Medulla oblongata (tissue), 1 donor: ENCODE measurements at regions not wholly inside any gene's neighbourhood (a gene's known extent, or its start where the extent isn't known, plus 50 kb on each side); places are given as distances from the start of the nearest gene placed in this dataset.

Experiments
- DNase-seq: peaks from one replicate; pipeline ENCODE4 v3.0.0-alpha.2; 2015; ENCODE audit errors: extremely low spot score

DNA sequence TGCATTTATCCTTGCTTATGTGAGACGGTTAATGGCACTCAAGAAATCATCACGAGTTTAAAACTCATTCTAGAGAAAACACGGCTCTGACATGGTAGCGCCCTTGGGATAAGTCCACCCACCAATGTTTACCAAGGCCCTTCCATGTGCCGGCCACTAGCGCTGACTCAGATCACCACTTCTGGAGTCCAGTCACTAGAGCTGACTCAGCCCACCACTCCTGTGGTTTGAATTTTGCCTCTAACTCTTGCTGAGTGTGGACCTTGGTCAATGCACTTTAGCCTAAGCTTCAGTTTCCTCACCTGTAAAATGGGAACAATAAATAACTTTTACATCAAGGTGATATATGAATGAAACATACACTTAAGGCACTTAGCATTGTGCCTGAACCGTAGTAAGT, 358.4 kb upstream of the PROK2 start:
- no peak for DNase-seq

DNA sequence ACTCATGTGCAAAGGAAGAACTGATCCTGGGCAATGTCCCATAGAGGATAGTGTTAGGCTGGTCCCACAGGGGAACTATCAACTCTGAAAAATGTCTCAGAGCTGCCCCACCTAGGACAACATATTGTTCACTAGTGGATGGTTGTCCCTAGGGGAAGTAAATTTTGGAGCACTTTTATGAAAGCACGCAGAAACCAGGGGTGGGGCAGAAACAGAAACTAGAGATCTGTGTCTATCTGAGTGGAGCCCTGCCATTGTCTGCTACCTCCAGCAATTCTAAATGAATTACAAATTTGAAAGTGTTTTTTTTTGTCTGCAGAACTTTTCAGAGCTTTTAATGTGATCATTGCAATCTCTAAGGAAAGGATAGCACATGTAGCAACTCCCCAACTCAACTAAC, 357.1 kb upstream of the PROK2 start:
- DNase-seq, result no peak

DNA sequence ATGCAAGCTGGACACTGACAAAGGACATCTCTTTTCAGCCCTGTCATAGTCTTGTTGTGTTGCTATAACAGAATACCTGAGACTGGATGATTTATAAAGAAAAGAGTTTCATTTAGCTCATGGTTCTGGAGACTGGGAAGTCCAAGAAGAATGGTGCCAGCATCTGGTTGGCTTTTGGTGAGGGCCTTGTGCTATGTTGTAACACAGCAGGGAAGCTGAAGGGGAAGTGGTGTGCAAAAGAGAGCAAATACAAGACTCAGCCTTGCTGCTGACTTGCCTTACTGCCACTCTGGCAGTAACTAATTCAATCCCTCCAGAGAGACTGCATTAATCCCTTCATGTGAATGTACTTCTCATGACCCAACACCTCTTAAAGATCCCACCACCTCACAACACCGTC, 356.3 kb upstream of the PROK2 start:
- no peak for DNase-seq

GRCh38 chr3:72139316-72139715, 354.4 kb upstream of the PROK2 start:
- DNase-seq, result no peak

- no peak for DNase-seq
These were observed 353.2 kb upstream of the PROK2 start for GRCh38 chr3:72137865-72138861.

DNA sequence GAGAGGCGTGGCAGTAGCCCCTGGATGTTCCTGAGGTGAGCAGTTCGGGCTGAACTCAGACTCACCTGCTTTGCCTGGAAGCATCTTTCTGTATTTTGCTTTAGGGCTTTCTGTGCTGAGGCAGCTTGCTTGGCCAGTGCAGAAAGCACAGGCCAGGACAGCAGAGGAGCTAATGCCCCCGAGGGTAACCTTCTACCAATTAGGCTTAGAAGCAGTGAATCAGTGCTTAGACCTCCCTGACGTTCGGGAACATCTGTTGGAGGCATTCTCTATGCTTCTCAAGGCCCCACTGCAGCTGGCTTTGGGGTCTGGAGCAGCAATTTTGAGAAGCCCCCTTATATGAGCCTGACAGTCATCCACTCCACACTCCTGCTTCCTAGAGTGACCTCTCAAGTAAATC, 350.7 kb upstream of the PROK2 start:
- DNase-seq, result no peak

GRCh38 chr3:72134989-72135451, 350.1 kb upstream of the PROK2 start:
- peak; percentile 37 for DNase-seq

DNA sequence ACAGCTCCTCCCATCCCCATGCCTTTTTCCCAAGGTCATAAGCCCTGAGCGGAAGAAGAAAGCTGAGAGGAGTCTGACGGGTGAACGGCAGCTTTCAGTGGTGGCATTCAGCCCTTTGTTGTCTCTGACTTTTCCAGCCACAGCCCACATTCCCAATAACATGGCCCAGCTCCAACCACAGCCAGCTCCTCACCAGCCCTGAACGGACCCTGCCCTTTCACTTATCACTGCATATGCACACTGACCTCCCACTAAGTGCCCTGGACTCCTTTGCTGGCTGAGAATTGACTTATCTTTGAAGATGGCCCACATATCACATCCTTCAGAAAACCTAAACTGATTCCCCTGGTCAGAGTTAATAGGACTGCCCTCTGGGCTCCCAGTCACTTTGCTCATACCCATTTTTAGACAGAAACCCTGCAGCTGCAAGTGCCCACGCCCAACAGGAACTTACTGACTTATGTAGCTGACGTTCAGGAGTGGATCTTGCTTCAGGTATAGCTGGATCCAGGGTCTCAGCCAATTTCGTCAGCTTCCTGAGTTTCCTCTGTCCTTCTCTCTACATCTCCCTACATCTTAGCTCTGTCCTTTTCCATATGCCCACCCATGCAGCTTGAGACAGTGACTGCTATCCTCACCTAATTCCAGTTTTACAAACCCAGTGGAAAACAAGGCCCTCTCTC, 348.5 kb upstream of the PROK2 start:
- DNase-seq, result no peak

DNA sequence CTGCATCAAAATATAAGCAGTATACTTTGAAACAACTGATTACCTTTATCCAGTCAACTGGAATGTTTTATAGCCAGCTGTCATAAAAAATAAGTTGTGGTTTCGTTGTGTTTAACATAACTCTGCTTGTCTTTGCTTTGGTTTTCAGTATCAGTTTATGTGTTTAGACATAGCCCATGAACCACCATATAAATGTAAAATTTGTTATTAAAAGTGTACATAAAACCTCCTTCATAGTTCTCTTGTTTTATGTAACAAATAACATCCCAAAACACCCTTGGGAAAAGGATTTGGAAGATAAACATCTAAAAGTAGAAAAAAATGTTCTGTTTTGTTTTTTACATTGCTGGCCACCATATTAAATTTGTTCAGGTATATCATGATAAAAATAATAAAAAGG, 347.0 kb upstream of the PROK2 start:
- no peak for DNase-seq

- DNase-seq, result no peak
These were observed 345.6 kb upstream of the PROK2 start for GRCh38 chr3:72130565-72130964.

- DNase-seq, result no peak
These were observed 344.6 kb upstream of the PROK2 start for GRCh38 chr3:72129501-72130094.

GRCh38 chr3:72128921-72129320, 344.0 kb upstream of the PROK2 start:
- no peak for DNase-seq

DNA sequence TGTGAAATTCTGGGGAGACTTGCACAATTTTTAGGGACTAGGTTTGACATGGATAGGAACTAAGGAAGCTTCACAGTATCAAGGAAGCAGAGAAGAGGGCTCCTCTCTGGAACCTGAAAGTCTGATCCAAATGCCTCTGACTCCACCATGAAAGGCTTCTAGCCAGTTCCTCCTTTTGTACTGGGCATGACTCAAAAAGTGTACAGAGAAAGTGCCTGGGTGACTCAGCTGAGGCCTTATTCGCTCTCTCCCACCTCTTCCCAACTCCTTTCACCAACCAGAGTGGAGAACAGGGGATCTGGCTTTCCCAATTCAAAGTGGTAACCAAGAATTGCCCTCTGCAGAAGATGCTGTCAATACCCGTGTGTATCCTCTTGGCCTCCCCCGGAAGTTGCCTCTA, 342.9 kb upstream of the PROK2 start:
- DNase-seq, result no peak

GRCh38 chr3:72127224-72127612, 342.3 kb upstream of the PROK2 start:
- no peak for DNase-seq

DNA sequence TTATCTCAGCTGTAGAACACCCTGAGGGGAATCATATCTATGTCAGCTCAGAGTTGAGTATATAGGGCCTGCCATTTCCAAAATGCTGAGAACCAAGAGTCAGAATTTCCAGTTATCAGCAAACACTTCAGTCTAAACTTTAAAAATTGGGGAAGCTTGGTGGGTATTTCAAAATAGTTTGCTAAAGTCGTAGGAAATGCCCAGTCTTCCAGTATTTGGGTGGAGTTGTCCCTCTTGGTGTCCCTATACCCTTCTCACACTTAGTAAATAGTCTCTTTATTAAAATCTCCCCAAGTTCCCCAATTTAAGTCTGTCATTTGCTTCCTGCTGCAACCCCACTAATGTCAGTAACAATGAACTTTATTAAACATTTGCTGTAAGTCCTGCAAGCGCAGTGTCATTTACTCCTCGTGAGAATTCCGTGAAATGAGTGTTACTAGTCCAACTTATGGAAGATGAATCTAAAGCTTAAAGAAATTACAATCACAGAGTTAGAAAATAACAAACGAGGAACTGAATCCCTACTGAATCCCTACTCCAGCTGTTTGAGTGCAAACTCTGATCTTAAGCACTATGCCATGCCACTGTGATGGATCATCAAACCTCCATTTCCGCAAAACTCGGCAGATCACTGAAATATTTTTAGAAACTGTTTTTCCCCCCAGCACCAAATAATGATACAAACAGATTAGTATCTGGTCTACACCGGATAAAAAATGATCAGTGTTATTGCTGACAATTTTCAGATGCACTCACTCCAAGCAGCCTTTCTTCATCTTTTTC, 341.7 kb upstream of the PROK2 start:
- no peak for DNase-seq

- no peak for DNase-seq
These were observed 339.0 kb upstream of the PROK2 start for GRCh38 chr3:72123908-72124441.

DNA sequence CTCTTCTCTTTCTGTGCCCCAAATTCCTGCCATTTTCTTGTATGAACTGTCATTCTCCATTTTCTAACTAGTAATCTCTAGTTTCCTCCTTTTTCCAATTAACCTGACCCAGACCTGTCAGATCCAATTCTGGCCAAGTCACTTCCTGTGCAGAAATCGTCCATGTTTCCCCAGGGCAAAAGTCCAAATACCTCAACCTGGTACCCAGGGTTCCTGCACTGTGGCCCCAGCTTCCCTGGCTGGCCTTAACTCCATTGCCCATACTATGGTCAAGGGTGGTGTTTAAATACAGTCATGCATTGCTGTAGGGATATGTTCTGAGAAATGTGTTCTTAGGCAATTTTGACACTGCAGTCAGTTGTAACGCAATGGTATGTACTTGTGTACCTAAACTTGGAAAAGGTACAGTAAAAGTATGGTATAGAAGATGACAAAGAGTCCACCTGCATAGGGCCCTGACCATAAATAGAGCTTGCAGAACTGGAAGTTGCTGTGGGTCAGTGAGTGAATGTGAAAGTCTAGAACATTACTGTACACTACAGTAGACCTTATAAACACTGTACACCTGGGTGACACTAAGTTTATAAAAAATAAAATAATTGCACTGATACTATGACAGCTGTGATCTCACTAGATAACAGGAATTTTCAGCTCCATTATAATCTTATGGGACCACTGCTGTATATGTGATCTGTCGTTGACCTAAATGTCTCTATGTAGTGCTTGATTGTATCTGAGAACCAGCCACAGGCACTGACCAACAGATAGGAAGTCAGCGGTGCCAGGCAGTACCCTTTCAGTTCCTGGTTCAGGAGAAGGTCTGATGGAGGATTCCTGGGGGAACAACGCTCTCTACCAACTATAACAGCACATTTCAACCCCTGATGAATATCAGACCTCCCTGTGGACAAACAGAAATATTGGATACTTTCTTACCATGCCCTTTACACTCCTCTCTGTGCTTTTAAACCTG, 336.1 kb upstream of the PROK2 start:
- peak; percentile 42 for DNase-seq

- no peak for DNase-seq
These were observed 335.1 kb upstream of the PROK2 start for GRCh38 chr3:72120039-72120438.

- DNase-seq, result no peak
These were observed 333.7 kb upstream of the PROK2 start for GRCh38 chr3:72118628-72119027.

DNA sequence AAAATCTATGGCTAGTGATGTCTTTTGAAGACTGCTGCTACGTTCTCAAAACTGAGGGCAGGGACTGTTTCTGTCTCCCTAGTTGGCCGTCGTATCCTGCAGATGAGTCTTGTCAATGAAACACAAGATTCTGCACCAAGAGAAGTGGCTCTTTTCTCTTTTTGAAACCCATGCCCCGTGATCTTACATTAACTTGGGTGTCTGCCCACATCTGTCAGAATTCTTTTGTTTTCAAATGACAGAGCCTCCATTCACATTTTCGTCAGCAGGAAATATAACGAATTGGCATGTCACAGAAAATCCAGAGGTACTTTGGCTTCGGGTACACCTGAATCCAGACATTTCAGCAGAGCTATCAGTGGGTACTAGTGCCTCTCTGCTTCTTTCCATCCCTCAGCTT, 331.3 kb upstream of the PROK2 start:
- peak; percentile 28 for DNase-seq
